ENCODE measurements at regions not wholly inside any gene's neighbourhood (a gene's known extent, or its start where the extent isn't known, plus 50 kb on each side); places are given as distances from the start of the nearest gene placed in this dataset.
"Not testable (repeated sequence)": the region's sequence is repeated elsewhere in the genome, so short reads cannot be mapped to it uniquely, and the experiment has no call there.

GRCh38 chr12:17348311-17348710 lies 741.7 kb downstream of the RERGL start:
- no peak for DNase-seq

DNA sequence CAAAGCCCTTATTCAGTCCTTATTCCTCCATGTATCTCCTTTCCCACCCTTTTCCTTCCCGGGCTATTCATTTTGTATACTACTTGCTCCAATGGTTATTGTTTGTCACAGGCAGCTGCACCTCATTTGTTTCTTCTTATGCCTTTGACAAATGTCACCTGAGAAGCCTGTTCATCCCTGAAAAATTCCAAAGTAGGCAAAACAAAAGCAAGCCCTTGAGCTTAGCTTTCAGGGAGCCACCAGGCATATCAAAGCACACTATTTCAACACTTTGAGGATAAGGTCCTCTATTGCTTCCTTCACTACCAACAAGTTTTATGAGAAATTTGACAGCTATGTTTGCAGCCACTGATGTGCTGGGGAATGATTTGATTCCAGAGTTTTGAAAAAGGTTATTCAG lies 738.7 kb upstream of the LMO3 start:
- no peak for DNase-seq

- DNase-seq = no peak
Observed at GRCh38 chr12:17342381-17342961, 736.5 kb upstream of the LMO3 start.

- no peak for DNase-seq
Observed at GRCh38 chr12:17335487-17335886, 729.5 kb upstream of the LMO3 start.

GRCh38 chr12:17334784-17335183 lies 728.8 kb upstream of the LMO3 start:
- no peak for DNase-seq

DNA sequence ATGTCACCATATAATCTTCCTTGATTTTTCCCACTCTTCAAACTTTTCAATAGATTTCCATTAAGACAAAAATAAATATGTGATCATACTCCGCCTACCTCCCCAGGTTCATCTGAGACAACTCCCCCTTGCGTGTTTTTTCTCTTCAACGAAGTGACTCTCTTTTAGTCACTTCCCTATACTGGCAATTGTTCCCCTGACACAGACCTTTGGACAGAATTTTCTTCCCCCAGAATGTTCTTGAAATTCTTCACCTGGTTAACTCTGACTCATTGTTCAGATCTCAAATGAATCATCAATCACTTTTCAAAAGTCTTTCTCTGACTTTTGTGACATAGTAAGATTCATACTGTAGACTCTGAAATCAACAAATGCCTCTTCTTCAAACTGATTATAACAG lies 727.3 kb upstream of the LMO3 start:
- DNase-seq = no peak

GRCh38 chr12:17326649-17327048 lies 720.7 kb upstream of the LMO3 start:
- DNase-seq = no peak

GRCh38 chr12:17322090-17322489 lies 716.1 kb upstream of the LMO3 start:
- no peak for DNase-seq

DNA sequence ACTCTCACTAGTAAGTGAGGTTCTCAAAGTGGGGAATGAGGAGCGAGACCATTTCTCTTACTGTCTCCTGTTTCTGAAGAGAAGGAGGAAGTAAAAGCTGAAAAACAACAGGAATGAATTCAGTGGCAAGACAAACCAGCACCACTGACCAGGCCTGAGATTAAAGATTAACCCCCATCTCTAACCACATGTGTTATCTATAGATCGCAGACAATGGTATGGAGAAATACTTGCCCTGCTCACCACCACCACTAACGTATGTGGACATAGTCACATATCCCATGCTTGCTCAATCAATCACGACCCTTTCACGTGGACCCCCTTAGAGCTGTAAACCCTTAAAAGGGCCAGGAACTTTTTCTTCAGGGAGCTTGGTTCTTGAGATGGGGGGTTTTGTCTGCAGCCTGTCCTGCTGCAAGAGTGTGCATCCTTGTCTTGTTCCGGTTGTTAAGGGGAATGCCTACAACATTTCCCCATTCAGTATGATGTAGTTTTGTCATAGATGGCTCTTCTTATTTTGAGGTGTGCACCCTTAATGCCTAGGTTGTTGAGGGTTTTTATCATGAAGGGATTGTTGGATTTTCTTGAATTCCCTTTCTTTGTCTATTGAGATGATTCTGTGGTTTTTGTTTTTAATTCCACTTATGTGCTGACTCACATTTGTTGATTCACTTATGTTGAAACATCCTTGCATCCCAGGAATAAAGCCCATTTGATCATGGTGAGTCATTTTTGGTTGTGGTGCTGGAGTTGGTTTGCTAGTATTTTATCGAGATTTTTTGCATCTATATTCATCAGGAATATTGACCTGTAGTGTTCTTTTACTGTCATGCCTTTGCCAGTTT lies 698.8 kb upstream of the LMO3 start:
- no peak for DNase-seq

DNA sequence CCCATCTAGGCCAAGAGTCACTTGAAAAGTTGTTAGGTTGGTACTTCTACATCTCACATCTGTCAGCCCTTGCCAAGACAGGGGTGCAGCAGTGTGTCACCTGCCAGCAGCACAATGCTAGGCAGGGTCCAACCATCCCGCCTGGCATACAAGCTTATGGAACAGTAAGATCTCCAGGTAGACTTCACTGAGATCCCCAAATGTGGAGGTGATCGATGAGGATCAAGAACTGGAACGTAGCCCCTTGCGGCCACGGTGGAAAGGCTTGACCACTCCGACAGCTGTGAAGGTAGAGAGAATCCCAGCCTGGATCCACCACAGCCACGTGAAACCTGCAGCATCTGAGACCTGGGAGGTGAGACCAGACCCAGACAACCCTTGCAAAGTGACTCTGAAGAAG lies 696.0 kb upstream of the LMO3 start:
- DNase-seq = no peak

- DNase-seq = no peak
Observed at GRCh38 chr12:17301544-17301943, 695.6 kb upstream of the LMO3 start.

GRCh38 chr12:17296882-17297281 lies 690.9 kb upstream of the LMO3 start:
- no peak for DNase-seq

GRCh38 chr12:17286874-17287273 lies 680.9 kb upstream of the LMO3 start:
- DNase-seq = no peak

DNA sequence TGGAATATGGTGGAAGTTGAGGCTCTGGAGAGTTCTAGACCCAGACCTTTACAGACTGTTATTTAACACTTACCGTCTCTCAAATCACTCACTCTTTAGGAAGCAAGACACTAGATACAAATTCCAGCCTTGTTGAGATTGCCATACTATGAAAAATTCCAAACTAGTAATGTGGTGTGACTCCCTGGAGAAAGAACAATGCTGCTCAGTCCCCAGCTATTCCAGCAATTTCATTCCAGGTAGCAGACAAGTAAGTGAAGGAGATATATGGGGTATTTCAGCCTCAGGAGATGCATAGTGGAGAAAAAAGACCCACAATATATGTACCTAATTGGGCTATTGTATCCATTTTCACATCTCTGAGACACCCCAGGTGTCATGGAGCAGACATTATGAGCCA lies 678.9 kb upstream of the LMO3 start:
- no peak for DNase-seq

DNA sequence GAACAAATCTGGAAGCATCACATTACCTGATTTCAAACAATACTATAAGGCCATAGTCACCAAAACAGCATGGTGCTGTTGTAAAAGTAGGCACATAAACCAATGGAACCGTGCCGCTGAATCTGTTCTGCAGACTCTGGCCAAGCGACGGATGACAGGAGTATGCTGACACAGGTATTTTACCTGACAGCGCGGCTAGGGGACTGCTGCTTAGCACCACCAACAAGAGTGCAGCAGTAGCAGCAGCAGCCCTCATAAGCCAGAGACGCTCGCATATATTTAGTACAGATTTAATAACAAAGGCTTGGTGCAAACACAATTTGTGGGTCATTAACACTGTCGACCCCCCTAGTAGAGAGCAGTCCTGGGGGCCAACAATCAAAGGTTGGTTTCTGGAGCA lies 677.6 kb upstream of the LMO3 start:
- DNase-seq = no peak

- DNase-seq = not testable (repeated sequence)
Observed at GRCh38 chr12:17282169-17282568, 676.2 kb upstream of the LMO3 start.

DNA sequence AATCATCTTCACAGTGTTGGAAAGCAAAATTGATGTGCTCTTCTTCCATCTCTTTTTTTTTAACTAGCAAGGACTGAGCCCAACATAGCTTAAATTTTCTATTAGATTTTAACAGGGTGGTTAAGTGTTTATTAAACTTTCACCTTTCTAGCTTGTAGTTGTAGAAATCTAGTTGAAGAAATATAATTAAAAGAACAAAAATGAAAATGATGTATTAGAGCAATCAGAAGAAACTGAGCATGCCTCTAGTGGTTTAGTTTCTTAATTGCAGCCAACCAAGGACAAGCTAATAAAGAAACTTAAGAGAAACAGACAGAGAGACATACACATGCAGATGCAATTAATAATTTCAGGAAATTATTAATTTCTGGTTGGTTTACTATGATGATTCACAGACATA lies 673.0 kb upstream of the LMO3 start:
- DNase-seq = no peak

- DNase-seq = no peak
Observed at GRCh38 chr12:17276196-17276595, 670.2 kb upstream of the LMO3 start.

- no peak for DNase-seq
Observed at GRCh38 chr12:17266856-17267255, 660.9 kb upstream of the LMO3 start.

- DNase-seq = no peak
Observed at GRCh38 chr12:17264603-17265002, 658.6 kb upstream of the LMO3 start.

GRCh38 chr12:17239874-17240273 lies 633.9 kb upstream of the LMO3 start:
- no peak for DNase-seq

- no peak for DNase-seq
Observed at GRCh38 chr12:17235996-17236395, 630.0 kb upstream of the LMO3 start.

- DNase-seq = peak; percentile 34
Observed at GRCh38 chr12:17215759-17216570, 610.0 kb upstream of the LMO3 start.

DNA sequence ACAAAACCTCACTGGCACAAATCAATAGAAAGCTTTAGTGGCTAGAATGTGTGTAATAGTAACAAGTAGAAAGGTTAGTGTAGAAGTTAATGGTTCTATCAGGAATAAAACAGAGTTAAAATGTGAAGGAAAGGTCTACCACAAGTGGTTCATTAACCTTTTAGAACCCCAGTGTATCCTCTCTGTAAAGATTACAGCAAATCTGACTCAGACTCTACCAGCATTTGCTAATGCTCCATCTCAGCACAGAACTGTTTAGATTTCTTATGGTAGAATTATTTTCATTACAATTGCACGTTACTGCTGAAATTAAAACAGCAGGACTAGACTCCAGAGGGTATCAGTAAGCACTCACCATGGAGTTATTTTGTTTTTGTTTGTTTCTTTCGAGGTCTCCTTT lies 609.0 kb upstream of the LMO3 start:
- no peak for DNase-seq
